IMR-90 (cell line): ENCODE measurements at regions not wholly inside any gene's neighbourhood (a gene's known extent, or its start where the extent isn't known, plus 50 kb on each side); places are given as distances from the start of the nearest gene placed in this dataset.

Source experiments
- ATAC-seq: fragments of 200-7000 bp; cut with Tn5 transposase; 2 replicates; pipeline ENCODE4 v1.9.1; 2020; ENCODE audit warnings: low read depth, mild to moderate bottlenecking, moderate library complexity
- BruUV-seq: library from RNA; stranded (reverse); fragments of 400-500 nt; replicated peaks from 2 replicates; lab custom pipeline; 2021; lab: Mats Ljungman, UMichigan
- CTCF ChIA-PET: fragments of 300-600 bp; formaldehyde crosslinking; extraction: SDS; loops from one replicate; lab custom pipeline; 2021; ENCODE audit warnings: antibody characterized with exemption; lab: Yijun Ruan, JAX
- POLR2A ChIA-PET: fragments of 300-600 bp; sonication (Branson Sonifier 250); formaldehyde crosslinking; loops from one replicate; lab custom pipeline; 2022; ENCODE audit warnings: antibody characterized with exemption; ENCODE audit not compliant: unreplicated experiment; lab: Charles Lee
- DNase-seq: peaks from one replicate; pipeline ENCODE4 v3.0.0; 2013
- H2AFZ ChIP-seq: replicated peaks from 2 replicates; pipeline ENCODE3; 2013; ENCODE audit warnings: low read length, mild to moderate bottlenecking; ENCODE audit not compliant: poor library complexity
- H2AK5ac ChIP-seq: 2 replicates; pipeline ENCODE4 v1.6.1; 2013; ENCODE audit warnings: low read depth, low read length, inconsistent platforms
- H2AK9ac ChIP-seq: replicated peaks from 2 replicates; pipeline ENCODE3; 2013; ENCODE audit warnings: mild to moderate bottlenecking, low read depth, low read length, moderate library complexity; ENCODE audit not compliant: poor library complexity
- H2BK120ac ChIP-seq: 2 replicates; pipeline ENCODE4 v1.6.1; 2013; ENCODE audit warnings: low read depth, low read length, inconsistent platforms
- H2BK15ac ChIP-seq: 3 replicates; pipeline ENCODE4 v1.6.1; 2013; ENCODE audit warnings: low read depth, low read length, inconsistent platforms
- H2BK20ac ChIP-seq: 2 replicates; pipeline ENCODE4 v1.6.1; 2013; ENCODE audit warnings: low read depth, mild to moderate bottlenecking, inconsistent platforms, low read length, moderate library complexity
- H2BK5ac ChIP-seq: 2 replicates; pipeline ENCODE4 v1.6.1; 2013; ENCODE audit warnings: mild to moderate bottlenecking, low read depth, low read length, inconsistent platforms; ENCODE audit not compliant: poor library complexity, severe bottlenecking
- H3K14ac ChIP-seq: replicated peaks from 2 replicates; pipeline ENCODE4 v1.6.1; 2013; ENCODE audit warnings: low read depth, low read length, inconsistent platforms
- H3K18ac ChIP-seq: 2 replicates; pipeline ENCODE4 v1.6.1; 2013; ENCODE audit warnings: low read depth, low read length, control low read depth
- H3K23ac ChIP-seq: 2 replicates; pipeline ENCODE4 v1.6.1; 2013; ENCODE audit warnings: low read depth, low read length, inconsistent platforms
- H3K27ac ChIP-seq: 2 replicates; pipeline ENCODE4 v1.5.1; 2013; ENCODE audit warnings: mild to moderate bottlenecking, control low read depth, low read length; ENCODE audit not compliant: insufficient read depth
- H3K27me3 ChIP-seq: 2 replicates; pipeline ENCODE4 v1.6.1; 2013; ENCODE audit warnings: low read length; ENCODE audit not compliant: control insufficient read depth, insufficient read depth
- H3K36me3 ChIP-seq: 2 replicates; pipeline ENCODE4 v1.6.1; 2013; ENCODE audit warnings: low read length, mixed read lengths; ENCODE audit not compliant: control insufficient read depth, insufficient read depth
- H3K4ac ChIP-seq: 2 replicates; pipeline ENCODE4 v1.6.1; 2013; ENCODE audit warnings: low read depth, low read length, inconsistent platforms
- H3K4me1 ChIP-seq: 2 replicates; pipeline ENCODE4 v1.6.1; 2013; ENCODE audit warnings: low read length, mixed read lengths; ENCODE audit not compliant: control insufficient read depth, insufficient read depth
- H3K4me2 ChIP-seq: 2 replicates; pipeline ENCODE4 v1.6.1; 2013; ENCODE audit warnings: low read depth, mild to moderate bottlenecking, control low read depth, low read length, moderate library complexity
- H3K4me3 ChIP-seq: 2 replicates; pipeline ENCODE4 v1.5.1; 2013; ENCODE audit warnings: low read depth, mild to moderate bottlenecking, control low read depth, low read length, moderate library complexity; ENCODE audit not compliant: insufficient read depth
- H3K56ac ChIP-seq: 2 replicates; pipeline ENCODE4 v1.6.1; 2013; ENCODE audit warnings: low read length, inconsistent platforms; ENCODE audit not compliant: insufficient read depth; ENCODE audit errors: extremely low read depth
- H3K79me1 ChIP-seq, 2 experiments: 2 replicates each; pipeline ENCODE4 v1.6.1; 2013; ENCODE audit warnings: low read length in 2 of 2, inconsistent platforms in 1 of 2, low read depth in 1 of 2
- H3K9ac ChIP-seq: 2 replicates; pipeline ENCODE4 v1.6.1; 2013; ENCODE audit warnings: low read depth, low read length, control low read depth
- H3K9me1 ChIP-seq: 2 replicates; pipeline ENCODE4 v1.6.1; 2013; ENCODE audit warnings: low read length, inconsistent platforms; ENCODE audit not compliant: insufficient read depth
- H3K9me3 ChIP-seq: 2 replicates; pipeline ENCODE4 v1.6.1; 2013; ENCODE audit warnings: low read length; ENCODE audit not compliant: control insufficient read depth, insufficient read depth
- H4K20me1 ChIP-seq: 2 replicates; pipeline ENCODE4 v1.6.1; 2013; ENCODE audit warnings: low read length, inconsistent platforms; ENCODE audit not compliant: insufficient read depth
- H4K5ac ChIP-seq: 2 replicates; pipeline ENCODE4 v1.6.1; 2013; ENCODE audit warnings: mild to moderate bottlenecking, low read depth, low read length, control low read depth
- H4K8ac ChIP-seq, 2 experiments: 2 replicates each; pipeline ENCODE4 v1.6.1; 2013; ENCODE audit warnings: low read depth in 2 of 2, low read length in 2 of 2, control low read depth in 1 of 2, inconsistent platforms in 1 of 2
- H4K91ac ChIP-seq: 2 replicates; pipeline ENCODE4 v1.6.1; 2013; ENCODE audit warnings: low read depth, low read length, inconsistent platforms; ENCODE audit not compliant: insufficient read depth
- BHLHE40 ChIP-seq: fragments of 150-350 bp; IDR thresholded peaks from 2 replicates; pipeline ENCODE4 v1.6.1; 2016; ENCODE audit warnings: mild to moderate bottlenecking, low read depth, low read length
- CEBPB ChIP-seq: IDR thresholded peaks from 2 replicates; pipeline ENCODE4 v1.6.1; 2012; ENCODE audit warnings: low read depth, low read length, improper control_type of control experiment
- CHD1 ChIP-seq: IDR thresholded peaks from 2 replicates; pipeline ENCODE4 v1.6.1; 2012; ENCODE audit warnings: low read depth, low read length, improper control_type of control experiment
- ELK1 ChIP-seq: fragments of 150-350 bp; IDR thresholded peaks from 2 replicates; pipeline ENCODE4 v1.6.1; 2016; ENCODE audit warnings: low read depth, mild to moderate bottlenecking, low read length, moderate library complexity, borderline replicate concordance
- NFE2L2 ChIP-seq: fragments of 150-350 bp; IDR thresholded peaks from 2 replicates; pipeline ENCODE4 v1.6.1; 2016; ENCODE audit warnings: low read depth, mild to moderate bottlenecking, low read length
- POLR2A ChIP-seq: IDR thresholded peaks from 2 replicates; pipeline ENCODE4 v1.6.1; 2012; ENCODE audit warnings: mild to moderate bottlenecking, low read depth, low read length
- RAD21 ChIP-seq: IDR thresholded peaks from 2 replicates; pipeline ENCODE4 v1.6.1; 2012; ENCODE audit warnings: low read length, improper control_type of control experiment
- RFX5 ChIP-seq: IDR thresholded peaks from 2 replicates; pipeline ENCODE4 v1.8.0; 2012; ENCODE audit warnings: low read depth, mild to moderate bottlenecking, low read length, moderate library complexity
- SMC3 ChIP-seq: fragments of 150-350 bp; IDR thresholded peaks from 2 replicates; pipeline ENCODE4 v1.6.1; 2016; ENCODE audit warnings: low read depth, mild to moderate bottlenecking, antibody characterized with exemption, low read length, moderate library complexity
- WGBS, 2 experiments: methylation state at CpG; one replicate each; pipeline versions ENCODE4 v1.1.5 to v1.1.7; 2013; ENCODE audit warnings: missing lambda C conversion rate in 2 of 2; ENCODE audit not compliant: insufficient read length in 1 of 2; ENCODE audit errors: extremely low coverage in 2 of 2; 5-methylcytosine and 5-hydroxymethylcytosine counted together
- dilution Hi-C: fragments of 300-500 bp; cut with HindIII; formaldehyde crosslinking; loops from one replicate; pipeline ENCODE4 v1.14.3; 2018; ENCODE audit warnings: low sequenced_read_pairs; ENCODE audit not compliant: unreplicated experiment
- in situ Hi-C: fragments of 300-500 bp; cut with MboI; formaldehyde crosslinking; loops from 3 replicates; pipeline ENCODE4 v1.14.3; 2019; ENCODE audit warnings: low sequenced_read_pairs, inconsistent platforms, mixed read lengths
- intact Hi-C: fragments of 100-400 bp; cut with micrococcal nuclease; formaldehyde crosslinking; loops from 2 replicates; pipeline ENCODE4 v1.10.0; 2022

GRCh38 chr14:83960832-83961512 lies 1569.0 kb upstream of the FLRT2 start:
- Histone ChIP-seq H2AK9ac (no peak overlapping the region), H3K56ac (no peak overlapping the region), H3K27ac (no peak overlapping the region), H2BK5ac (no peak overlapping the region), H4K20me1 (no peaks in the 10 kb centered on the region), H4K91ac (no peak overlapping the region), H2BK120ac (no peak overlapping the region), H3K18ac (no peak overlapping the region), H3K4ac (no peak overlapping the region), H2AK5ac (no peak overlapping the region), H3K4me1 (no peaks in the 10 kb centered on the region), H3K36me3 (no peaks in the 10 kb centered on the region), H2AFZ (no peak overlapping the region), H3K9me3 (no peaks in the 10 kb centered on the region), H3K14ac (no peak overlapping the region), H4K8ac (no peak overlapping the region), H3K9ac (no peak overlapping the region), H3K23ac (no peak overlapping the region), H3K79me1 (no peaks in the 10 kb centered on the region), H3K4me3 (no peak overlapping the region), H3K9me1 (no peaks in the 10 kb centered on the region), H2BK15ac (no peak overlapping the region), H3K27me3 (no peaks in the 10 kb centered on the region), H2BK20ac (no peak overlapping the region), H3K4me2 (no peak overlapping the region), H4K5ac (no peak overlapping the region)
- ATAC-seq: no peak
- no peak for DNase-seq
- dilution Hi-C loops: no loop called here
- in situ Hi-C loops: no loop called here
- intact Hi-C loops: no loop called here
- BruUV-seq: no TSS peak
- POLR2A ChIA-PET: no interaction called here
- 40% methylated on average over 1 of the region's 2 CpGs; no CpG with 5 or more reads in 1 of the 2 experiments for WGBS, 2 experiments
- CTCF ChIA-PET: no interaction called here
- TF ChIP-seq ELK1: no peak
- TF ChIP-seq RAD21: no peak
- no peak for TF ChIP-seq SMC3
- TF ChIP-seq CEBPB: no peak
- TF ChIP-seq CHD1: no peak
- no peak for TF ChIP-seq POLR2A
- no peak for TF ChIP-seq BHLHE40
- no peak for TF ChIP-seq RFX5
- no peak for TF ChIP-seq NFE2L2
